ENCODE measurements at regions not wholly inside any gene's neighbourhood (a gene's known extent, or its start where the extent isn't known, plus 50 kb on each side); places are given as distances from the start of the nearest gene placed in this dataset.
"Not testable (repeated sequence)": the region's sequence is repeated elsewhere in the genome, so short reads cannot be mapped to it uniquely, and the experiment has no call there.

- no peak for DNase-seq
These were observed 422.3 kb downstream of the FUT8 start for GRCh38 chr14:65834812-65835211.

GRCh38 chr14:65835501-65835900, 423.0 kb downstream of the FUT8 start:
- DNase-seq = no peak

- DNase-seq = no peak
These were observed 426.0 kb downstream of the FUT8 start for GRCh38 chr14:65838565-65838964.

DNA sequence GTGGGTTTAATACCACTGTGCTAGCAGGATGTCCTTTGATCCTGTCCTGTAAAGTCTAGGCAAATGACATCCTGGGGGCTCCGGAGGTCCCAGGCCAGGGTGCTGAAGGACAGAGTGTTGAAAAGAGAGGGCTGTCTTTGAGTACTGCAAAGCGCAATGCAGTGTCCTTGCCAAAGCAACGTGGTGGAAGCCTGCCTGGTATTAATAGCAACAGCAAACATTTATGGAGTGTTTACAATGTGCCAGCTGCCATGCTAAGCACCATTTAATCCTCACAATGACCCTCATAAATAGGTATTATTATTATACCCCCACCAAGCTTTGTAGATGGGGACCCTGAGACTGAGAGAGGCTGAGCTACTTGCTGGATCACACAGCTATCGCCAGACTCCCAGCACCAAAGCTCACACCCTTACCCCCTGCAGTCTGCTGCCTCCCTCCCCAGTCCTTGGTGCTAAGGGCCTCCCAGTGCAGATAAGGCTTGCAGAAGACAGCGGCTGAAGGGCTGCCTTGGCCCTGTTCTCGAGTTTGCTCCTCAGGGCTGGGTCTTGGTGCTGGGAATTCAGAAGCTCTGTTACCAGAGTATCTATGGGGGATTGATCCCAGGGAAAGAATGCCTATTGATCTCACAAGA, 427.7 kb downstream of the FUT8 start:
- no peak for DNase-seq

- DNase-seq = no peak
These were observed 428.3 kb downstream of the FUT8 start for GRCh38 chr14:65840786-65841185.

- DNase-seq = no peak
These were observed 433.8 kb downstream of the FUT8 start for GRCh38 chr14:65846196-65846868.

DNA sequence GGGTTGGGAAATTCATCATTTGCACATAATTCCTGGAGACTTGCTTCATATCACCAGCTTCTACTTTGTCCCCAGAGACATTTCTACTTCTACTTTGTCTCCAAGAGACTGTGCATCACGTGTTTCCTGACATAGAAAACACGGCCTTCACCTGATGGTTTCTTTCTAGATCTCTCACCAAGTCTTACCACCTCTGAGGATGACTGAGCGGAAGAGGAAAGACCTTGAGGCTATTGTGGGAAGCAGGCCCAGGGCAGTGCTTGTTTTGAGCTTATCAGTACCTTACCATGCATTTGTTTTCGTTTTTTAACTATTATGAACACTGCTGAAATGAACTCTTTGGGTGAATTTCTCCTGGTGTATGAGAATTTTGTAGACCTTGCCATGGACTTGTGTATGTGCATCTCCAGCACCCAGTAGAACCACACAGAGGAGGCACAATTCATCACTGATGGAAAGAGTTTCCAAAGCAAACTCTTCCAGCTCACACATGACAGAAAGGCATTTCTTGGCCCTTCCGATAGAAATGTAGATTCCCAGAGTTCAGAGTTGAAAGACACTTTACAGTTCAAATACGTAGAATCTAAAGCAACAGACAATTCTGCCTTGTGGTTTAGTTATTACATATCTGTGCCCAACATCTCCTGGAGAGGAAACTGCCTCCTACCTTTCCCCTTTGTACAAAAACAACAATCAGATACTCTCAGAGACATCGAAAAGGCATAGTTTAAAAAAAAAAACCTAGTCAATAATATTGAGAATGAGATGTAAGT, 434.7 kb downstream of the FUT8 start:
- no peak for DNase-seq

- not testable (repeated sequence) for DNase-seq
These were observed 435.4 kb downstream of the FUT8 start for GRCh38 chr14:65847931-65848330.

- DNase-seq = no peak
These were observed 436.6 kb downstream of the FUT8 start for GRCh38 chr14:65849091-65849490.

- DNase-seq = no peak
These were observed 437.0 kb downstream of the FUT8 start for GRCh38 chr14:65849558-65849957.

DNA sequence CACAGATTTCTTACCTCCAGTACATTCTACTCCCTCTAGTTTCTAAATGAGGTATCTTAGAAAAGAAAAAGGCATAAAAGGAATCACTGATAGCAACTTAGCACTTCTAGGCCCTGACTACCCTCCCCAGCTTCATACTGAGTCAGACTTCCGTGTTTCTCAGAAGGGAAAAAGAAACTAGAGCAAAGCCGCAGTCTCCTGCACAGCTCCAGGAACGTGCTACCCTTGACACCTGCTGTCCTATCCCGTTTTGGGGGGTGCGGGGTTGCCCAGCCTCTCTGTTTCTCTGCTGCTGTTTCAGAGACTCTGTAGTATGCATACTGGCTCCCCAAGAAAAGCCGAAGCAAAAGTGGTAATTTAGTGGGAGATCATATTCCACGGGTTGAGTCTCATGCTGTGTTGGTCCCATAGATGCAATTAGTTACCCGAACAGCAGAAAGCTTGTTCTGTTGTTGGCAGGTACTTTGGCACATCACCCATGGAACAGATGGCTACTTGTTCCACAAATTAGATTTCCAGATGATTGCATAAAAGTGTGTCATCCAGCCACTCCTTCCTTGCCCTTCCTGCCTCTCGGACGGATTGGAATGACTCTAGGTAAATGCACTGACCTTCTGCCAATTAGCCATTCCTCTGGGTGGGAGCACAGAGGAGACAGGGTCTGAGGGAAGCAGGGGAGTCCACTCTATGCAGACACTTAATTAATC, 438.1 kb downstream of the FUT8 start:
- no peak for DNase-seq

DNA sequence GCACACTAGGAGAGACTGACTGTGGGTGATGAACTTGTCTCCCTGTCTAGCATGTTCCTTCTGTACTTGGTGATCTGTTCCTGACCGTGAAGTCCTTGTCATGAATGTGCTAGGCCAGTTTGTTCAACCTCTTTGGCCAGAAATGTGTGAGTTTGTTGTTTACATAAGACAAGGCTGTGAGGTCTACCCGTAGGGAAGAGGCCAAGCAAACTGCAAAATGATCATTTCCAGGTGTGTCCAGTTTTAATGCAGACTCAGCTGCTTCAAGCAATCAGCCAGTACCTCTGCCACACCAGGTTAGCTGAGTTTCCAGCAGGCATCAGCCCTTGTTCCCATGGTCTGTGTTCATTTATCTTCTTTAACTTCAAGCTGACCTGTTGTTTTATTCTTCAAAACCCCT, 440.2 kb downstream of the FUT8 start:
- DNase-seq = no peak

GRCh38 chr14:65853407-65853955, 441.0 kb downstream of the FUT8 start:
- DNase-seq = no peak

GRCh38 chr14:65854215-65854614, 441.7 kb downstream of the FUT8 start:
- DNase-seq = no peak

GRCh38 chr14:65860956-65861611, 448.6 kb downstream of the FUT8 start:
- DNase-seq = no peak

DNA sequence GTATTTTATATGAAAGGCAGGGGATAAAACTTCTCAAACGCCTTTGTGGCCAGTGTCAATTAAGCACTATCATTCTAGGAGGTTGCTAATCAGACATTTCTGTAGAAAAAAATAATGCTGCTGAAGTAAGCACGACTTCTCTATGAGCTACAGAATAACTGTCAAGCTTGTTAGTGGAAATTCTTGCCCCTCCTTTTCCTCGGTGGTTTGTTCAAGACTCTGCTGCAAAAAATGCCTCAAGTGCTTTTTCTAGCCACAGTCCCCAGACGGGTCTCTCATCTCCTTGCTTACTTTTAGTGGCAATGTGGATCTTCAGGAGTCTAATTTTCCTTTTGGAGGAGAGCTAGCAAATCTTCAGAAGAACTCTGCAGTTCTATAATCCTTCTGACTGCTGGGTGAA, 452.0 kb downstream of the FUT8 start:
- DNase-seq = no peak

GRCh38 chr14:65864984-65865383, 452.5 kb downstream of the FUT8 start:
- DNase-seq = no peak

DNA sequence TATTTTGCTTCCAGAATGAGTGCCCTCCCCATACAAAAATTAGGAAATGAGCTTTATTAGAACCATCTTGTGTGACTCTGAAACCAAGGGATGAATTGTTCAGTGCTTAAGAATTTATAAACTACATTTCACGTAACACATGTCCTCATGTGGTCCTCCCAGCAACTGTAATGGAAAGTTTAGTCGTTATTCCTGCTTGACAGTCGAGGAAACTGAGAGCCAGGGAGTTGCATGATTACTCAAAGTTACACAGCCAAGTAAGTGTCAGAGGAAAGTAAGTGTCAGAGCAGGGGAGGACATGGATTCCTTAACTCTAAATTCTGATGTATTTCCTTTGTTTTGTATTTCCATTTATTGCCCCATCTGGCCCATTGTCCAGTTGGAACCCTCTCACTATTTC, 453.9 kb downstream of the FUT8 start:
- DNase-seq = no peak

- no peak for DNase-seq
These were observed 454.4 kb downstream of the FUT8 start for GRCh38 chr14:65866886-65867285.

DNA sequence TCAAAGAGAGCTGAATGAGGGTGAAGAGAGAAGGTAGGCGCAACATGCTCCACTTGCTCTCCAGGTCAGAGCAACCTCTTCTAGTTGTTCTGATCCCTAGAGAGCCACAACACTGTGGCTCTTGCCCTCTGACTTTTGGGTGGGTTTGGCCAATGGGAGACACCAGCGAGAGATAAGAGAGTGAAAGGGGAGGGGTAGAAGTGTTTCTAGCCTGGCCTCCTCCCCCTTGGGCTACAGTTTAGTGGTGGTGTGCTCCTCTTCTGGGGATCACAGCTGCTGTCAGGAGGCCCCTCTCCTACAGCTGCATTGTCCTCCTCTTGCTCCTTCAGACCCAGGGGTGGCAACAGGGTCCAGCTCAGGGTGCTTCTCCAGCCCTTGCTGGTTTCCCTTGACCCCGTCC, 454.8 kb downstream of the FUT8 start:
- DNase-seq = no peak

- no peak for DNase-seq
These were observed 460.0 kb downstream of the FUT8 start for GRCh38 chr14:65872536-65872935.

DNA sequence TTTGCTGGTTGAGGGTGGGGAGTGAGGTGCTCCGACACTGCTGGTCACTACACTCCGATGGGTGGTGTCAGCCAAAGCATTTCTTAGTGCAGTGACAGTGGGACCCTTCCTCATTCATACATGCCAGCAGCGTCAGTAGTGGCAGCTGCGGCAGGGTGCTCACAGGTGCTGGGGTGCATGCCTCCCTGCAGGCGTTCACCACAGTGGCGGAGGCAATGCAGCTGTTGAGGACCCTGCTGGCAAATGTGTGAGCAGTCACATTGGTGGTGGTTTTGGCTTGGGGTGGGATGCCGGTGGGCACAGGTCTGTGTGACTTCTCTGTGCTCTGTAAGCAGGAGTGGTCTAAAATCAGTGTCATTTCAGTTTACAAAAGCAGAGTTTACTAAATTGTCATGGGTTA, 464.6 kb downstream of the FUT8 start:
- no peak for DNase-seq

All from left kidney (tissue), 1 donor.